Activated CD4-positive, alpha-beta memory T cell treated with anti-CD3 and anti-CD28 coated beads for 36 hours (primary cell): ENCODE measurements at regions not wholly inside any gene's neighbourhood (a gene's known extent, or its start where the extent isn't known, plus 50 kb on each side); places are given as distances from the start of the nearest gene placed in this dataset.

Experiments
- CTCF ChIA-PET: fragments of 350-600 bp; sonication (Branson Sonifier 250); formaldehyde crosslinking; loops from one replicate; lab custom pipeline; 2021; ENCODE audit warnings: antibody characterized with exemption, inconsistent platforms; lab: Charles Lee
- POLR2A ChIA-PET: fragments of 350-600 bp; sonication (Branson Sonifier 250); formaldehyde crosslinking; loops from one replicate; lab custom pipeline; 2021; ENCODE audit warnings: antibody characterized with exemption; lab: Charles Lee
- DNase-seq: peaks from one replicate; pipeline ENCODE4 v3.0.0-alpha.2; 2020
- H3K27ac Mint-ChIP-seq: one replicate; pipeline ENCODE4 v1.8.0; 2021; ENCODE audit warnings: mixed read lengths
- H3K27me3 Mint-ChIP-seq: one replicate; pipeline ENCODE4 v1.8.0; 2021; ENCODE audit warnings: mixed read lengths
- H3K36me3 Mint-ChIP-seq: one replicate; pipeline ENCODE4 v1.8.0; 2021; ENCODE audit warnings: mixed read lengths
- H3K4me1 Mint-ChIP-seq: one replicate; pipeline ENCODE4 v1.8.0; 2021; ENCODE audit warnings: low read depth, mixed read lengths
- H3K4me3 Mint-ChIP-seq: one replicate; pipeline ENCODE4 v1.8.0; 2021; ENCODE audit warnings: mild to moderate bottlenecking, mixed read lengths
- H3K9me3 Mint-ChIP-seq: one replicate; pipeline ENCODE4 v1.8.0; 2021; ENCODE audit warnings: mixed read lengths
- intact Hi-C: fragments of 100-400 bp; cut with micrococcal nuclease; formaldehyde crosslinking; loops from one replicate; pipeline ENCODE4 v1.15.1; 2023

DNA sequence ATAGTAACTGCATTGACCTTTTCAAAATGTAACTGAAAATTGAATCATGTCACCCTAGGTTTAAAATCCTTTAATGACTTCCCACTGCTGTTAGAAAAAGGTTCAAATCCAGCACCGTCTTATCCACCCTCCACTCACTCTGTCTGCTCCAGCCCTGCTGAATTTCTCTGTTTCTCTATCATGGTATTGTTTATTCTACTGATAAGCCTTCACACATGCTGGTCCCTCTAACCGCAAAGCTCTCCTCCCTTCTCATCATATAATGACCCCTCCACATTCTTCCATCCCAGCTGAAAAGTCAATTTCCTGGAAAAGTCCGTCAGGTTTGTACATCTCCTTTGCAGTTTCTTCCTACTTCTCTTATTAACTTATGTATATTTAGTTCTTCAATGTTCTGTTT lies 389.2 kb upstream of the F9 start:
- CTCF ChIA-PET = no interaction called here
- H3K4me3 Mint-ChIP-seq = no peak overlapping the region
- H3K27me3 Mint-ChIP-seq = no peaks in the 10 kb centered on the region
- no peaks in the 10 kb centered on the region for H3K36me3 Mint-ChIP-seq
- POLR2A ChIA-PET = no interaction called here
- H3K4me1 Mint-ChIP-seq = no peaks in the 10 kb centered on the region
- intact Hi-C loops = no loop called here
- H3K27ac Mint-ChIP-seq = no peak overlapping the region
- DNase-seq = no peak
- no peaks in the 10 kb centered on the region for H3K9me3 Mint-ChIP-seq

DNA sequence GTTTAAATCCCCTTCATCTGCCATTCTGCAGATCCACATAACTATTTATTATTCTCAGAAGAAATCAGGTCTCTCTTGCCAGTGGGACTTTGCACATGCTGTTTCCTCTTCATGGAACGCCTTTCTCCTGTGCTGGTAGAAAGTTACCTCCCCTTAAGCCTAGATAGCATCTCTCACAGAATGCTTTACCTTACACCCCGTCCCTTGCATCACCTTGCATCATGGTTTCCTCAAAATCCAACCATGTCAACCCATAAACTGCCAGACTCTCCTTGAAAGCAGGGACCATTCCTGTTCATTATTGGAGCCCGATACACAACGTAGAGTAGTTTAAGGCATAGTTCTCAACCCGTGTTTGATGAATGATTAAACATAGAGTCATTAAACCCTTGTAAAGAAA lies 396.2 kb upstream of the F9 start:
- no peaks in the 10 kb centered on the region for H3K27me3 Mint-ChIP-seq

DNA sequence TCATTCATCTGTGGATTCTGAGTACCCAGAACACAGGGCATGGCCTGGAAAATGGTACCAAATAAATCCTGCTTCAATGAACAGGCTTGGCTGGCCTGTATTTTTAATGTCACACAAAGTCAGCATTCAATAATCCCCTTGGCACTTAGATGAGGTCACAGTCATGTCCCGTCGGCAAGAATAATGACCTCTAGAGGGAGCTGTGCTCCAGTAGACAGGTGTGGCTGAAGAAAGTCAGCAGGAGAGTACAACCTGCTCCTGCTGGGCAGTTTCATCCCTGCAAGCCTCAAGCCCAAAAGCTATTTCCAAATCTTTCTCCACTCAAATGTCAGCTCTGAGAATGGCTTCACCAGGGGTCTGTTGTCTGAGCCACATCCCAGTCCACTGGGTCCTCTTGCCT lies 404.0 kb upstream of the F9 start:
- H3K27ac Mint-ChIP-seq = no peak overlapping the region
- POLR2A ChIA-PET = no interaction called here

More for the DNA sequence above, 396.2 kb upstream of the F9 start:
- intact Hi-C loops = no loop called here
- Mint-ChIP-seq H3K4me3 (no peak overlapping the region), H3K36me3 (no peaks in the 10 kb centered on the region), H3K27ac (no peak overlapping the region), H3K4me1 (no peaks in the 10 kb centered on the region), H3K9me3 (no peaks in the 10 kb centered on the region)
- POLR2A ChIA-PET = no interaction called here
- CTCF ChIA-PET = no interaction called here
- DNase-seq = no peak

DNA sequence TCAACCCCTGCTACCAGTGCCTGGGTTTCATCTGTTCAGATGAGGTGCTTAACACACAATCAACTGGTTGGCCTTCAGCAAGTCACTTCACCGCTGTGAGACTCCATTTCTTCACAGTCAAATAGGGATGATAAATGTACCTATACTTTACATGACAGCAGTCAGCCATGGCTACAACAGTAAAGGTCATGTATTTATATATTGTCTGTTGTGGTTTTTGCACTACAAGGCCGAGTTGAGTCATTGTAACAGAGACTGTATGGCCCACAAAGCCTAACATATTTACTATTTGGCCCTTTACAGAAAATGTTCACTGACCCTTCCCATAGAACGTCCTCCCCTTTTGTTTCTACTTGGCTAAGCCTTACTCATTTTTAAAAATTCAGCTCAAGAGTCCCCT lies 404.6 kb upstream of the F9 start:
- intact Hi-C loops = loop anchor here (10.0 kb wide), 1 partner anchor 429 kb away; no protein-coding TSS in a partner anchor
- H3K27me3 Mint-ChIP-seq = no peaks in the 10 kb centered on the region
- POLR2A ChIA-PET = no interaction called here
- H3K9me3 Mint-ChIP-seq = no peaks in the 10 kb centered on the region
- no peaks in the 10 kb centered on the region for H3K4me1 Mint-ChIP-seq
- DNase-seq = no peak
- no peak overlapping the region for H3K27ac Mint-ChIP-seq
- CTCF ChIA-PET = no interaction called here
- H3K36me3 Mint-ChIP-seq = no peaks in the 10 kb centered on the region
- no peak overlapping the region for H3K4me3 Mint-ChIP-seq

More for the DNA sequence above, 404.0 kb upstream of the F9 start:
- CTCF ChIA-PET = no interaction called here
- DNase-seq = peak; percentile 13
- Mint-ChIP-seq H3K9me3 (no peaks in the 10 kb centered on the region), H3K27me3 (no peaks in the 10 kb centered on the region), H3K4me1 (no peaks in the 10 kb centered on the region), H3K4me3 (no peak overlapping the region), H3K36me3 (no peaks in the 10 kb centered on the region)
- intact Hi-C loops = loop anchor here (10.0 kb wide), 1 partner anchor 428 kb away; no protein-coding TSS in a partner anchor

DNA sequence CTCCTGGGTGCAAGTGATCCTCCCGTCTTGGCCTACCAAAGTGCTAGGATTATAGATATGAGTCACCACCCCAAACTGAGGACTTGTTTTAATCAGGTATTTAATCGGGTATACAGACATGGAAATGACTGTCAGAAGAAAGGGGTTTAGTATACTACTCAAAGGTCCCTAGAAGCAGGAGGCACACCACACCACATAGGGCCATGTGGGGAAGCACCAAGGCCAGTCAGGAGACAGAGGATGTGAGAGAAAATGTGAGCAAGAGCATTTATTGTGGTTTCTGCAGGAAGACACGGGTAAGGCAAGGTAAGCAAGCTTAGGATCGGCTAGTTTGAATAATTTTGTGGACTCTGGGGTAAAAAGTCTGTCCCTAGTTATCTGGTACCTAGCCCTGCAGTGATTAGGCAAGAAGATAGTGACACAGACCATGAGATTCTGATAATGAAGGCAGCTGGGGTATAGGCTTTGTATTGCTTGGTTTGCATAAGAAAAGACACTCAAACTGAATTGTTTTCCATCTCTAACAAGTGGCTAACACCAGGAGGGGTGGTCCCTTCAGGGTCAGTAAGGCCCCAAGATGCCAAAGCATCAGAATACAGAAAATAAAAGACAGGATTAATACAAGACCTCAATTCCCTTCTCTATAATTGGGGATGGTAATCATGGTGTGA lies 408.8 kb upstream of the F9 start:
- POLR2A ChIA-PET = no interaction called here
- no peak for DNase-seq
- CTCF ChIA-PET = no interaction called here
- intact Hi-C loops = loop anchor here (10.0 kb wide), 1 partner anchor 433 kb away; no protein-coding TSS in a partner anchor
- H3K27ac Mint-ChIP-seq = no peak overlapping the region
- no peaks in the 10 kb centered on the region for H3K9me3 Mint-ChIP-seq
- H3K4me3 Mint-ChIP-seq = no peak overlapping the region
- no peaks in the 10 kb centered on the region for H3K36me3 Mint-ChIP-seq
- H3K27me3 Mint-ChIP-seq = no peaks in the 10 kb centered on the region
- H3K4me1 Mint-ChIP-seq = no peaks in the 10 kb centered on the region

DNA sequence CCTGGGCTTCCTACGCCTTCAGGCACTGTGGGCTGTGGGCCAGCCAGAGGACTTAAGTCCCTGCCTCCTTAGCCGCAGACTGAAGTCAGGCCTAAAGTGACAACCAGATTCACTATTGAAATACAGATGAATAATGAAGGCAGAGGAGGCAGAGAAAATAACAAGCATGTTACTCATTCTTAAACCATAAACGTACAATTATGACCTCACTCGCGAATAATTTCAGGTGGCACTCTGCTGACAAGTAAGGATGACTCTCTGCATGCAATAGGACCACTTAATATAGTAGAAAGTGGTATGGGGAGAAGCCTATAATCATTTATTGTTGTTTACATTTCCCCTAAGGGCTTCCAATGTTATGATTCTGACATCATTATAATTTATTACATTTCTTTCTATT lies 409.2 kb upstream of the FGF13 start:
- Mint-ChIP-seq H3K36me3 (no peaks in the 10 kb centered on the region), H3K4me3 (no peak overlapping the region), H3K27me3 (no peaks in the 10 kb centered on the region), H3K4me1 (no peaks in the 10 kb centered on the region), H3K9me3 (no peaks in the 10 kb centered on the region), H3K27ac (no peak overlapping the region)
- POLR2A ChIA-PET = no interaction called here
- CTCF ChIA-PET = no interaction called here
- intact Hi-C loops = loop anchor here (10.0 kb wide), 1 partner anchor 434 kb away; no protein-coding TSS in a partner anchor
- no peak for DNase-seq

DNA sequence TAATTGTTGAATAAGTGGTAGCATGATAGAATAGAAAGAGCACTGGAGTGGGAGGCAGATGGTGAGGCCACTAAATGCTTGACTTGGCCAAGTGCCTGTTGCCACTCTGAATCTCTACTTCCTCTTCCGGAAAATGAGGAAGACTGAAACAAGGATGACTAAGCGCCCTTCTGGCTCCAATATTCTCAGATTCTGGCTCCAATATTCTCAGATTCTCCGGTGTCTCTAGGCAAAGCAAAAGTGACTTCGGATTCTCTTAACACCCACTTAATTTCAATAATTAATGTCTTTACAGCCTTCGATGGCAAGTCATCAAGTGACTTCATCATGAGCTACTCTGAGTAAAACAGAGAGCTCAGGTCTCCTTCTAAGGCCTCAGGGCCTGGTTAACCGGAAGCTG lies 402.2 kb upstream of the FGF13 start:
- no peaks in the 10 kb centered on the region for H3K27me3 Mint-ChIP-seq
- ChIA-PET POLR2A (no interaction called here), CTCF (no interaction called here)
- no peak overlapping the region for H3K27ac Mint-ChIP-seq
- intact Hi-C loops = no loop called here
- H3K9me3 Mint-ChIP-seq = no peaks in the 10 kb centered on the region
- no peak overlapping the region for H3K4me3 Mint-ChIP-seq
- DNase-seq = no peak
- no peaks in the 10 kb centered on the region for H3K36me3 Mint-ChIP-seq
- no peaks in the 10 kb centered on the region for H3K4me1 Mint-ChIP-seq

DNA sequence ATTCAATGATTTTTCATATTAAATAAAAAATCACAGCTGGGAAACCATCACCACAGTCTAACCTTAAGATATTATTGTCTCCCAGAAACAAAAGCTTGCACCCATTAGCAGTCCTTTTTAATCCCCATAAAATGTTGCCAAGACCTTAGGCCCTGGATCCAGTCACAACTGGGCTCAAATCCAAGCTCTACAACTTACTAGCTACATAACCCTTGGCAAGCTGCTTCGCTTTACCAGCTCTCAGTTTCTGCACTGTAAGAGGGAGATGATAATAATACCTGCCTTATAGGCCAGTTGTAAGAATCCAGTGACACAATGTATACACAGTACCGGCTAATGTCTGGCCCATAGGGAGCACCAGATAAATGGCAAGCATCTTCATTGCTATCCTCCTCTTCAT lies 400.9 kb upstream of the FGF13 start:
- ChIA-PET POLR2A (no interaction called here), CTCF (no interaction called here)
- intact Hi-C loops = no loop called here
- no peaks in the 10 kb centered on the region for H3K36me3 Mint-ChIP-seq
- no peak for DNase-seq
- H3K27me3 Mint-ChIP-seq = no peaks in the 10 kb centered on the region
- H3K27ac Mint-ChIP-seq = no peak overlapping the region
- no peaks in the 10 kb centered on the region for H3K4me1 Mint-ChIP-seq
- no peaks in the 10 kb centered on the region for H3K9me3 Mint-ChIP-seq
- H3K4me3 Mint-ChIP-seq = no peak overlapping the region

DNA sequence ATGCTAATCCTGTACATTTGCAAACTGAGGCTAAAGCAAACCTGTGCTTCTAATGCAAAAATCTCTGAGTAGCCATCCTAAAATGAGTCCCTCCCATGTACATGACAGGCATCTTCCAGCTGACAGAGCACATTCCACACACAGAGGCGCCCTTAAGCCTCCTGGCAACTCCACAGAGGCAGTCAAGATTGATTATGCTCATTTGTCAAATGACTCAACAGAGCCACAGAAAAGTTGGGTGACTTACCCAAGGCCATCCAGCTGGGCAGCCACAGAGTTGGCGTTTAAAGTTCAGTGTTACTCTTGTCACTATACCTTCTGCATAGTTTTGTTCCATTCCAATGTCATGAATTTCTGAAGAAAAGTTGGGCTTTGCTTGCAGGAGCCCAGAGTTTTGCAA lies 394.6 kb upstream of the FGF13 start:
- H3K4me1 Mint-ChIP-seq = no peaks in the 10 kb centered on the region
- H3K27me3 Mint-ChIP-seq = no peaks in the 10 kb centered on the region
- intact Hi-C loops = no loop called here
- H3K27ac Mint-ChIP-seq = no peak overlapping the region
- DNase-seq = no peak
- ChIA-PET POLR2A (no interaction called here), CTCF (no interaction called here)
- no peaks in the 10 kb centered on the region for H3K36me3 Mint-ChIP-seq
- no peak overlapping the region for H3K4me3 Mint-ChIP-seq
- no peaks in the 10 kb centered on the region for H3K9me3 Mint-ChIP-seq

DNA sequence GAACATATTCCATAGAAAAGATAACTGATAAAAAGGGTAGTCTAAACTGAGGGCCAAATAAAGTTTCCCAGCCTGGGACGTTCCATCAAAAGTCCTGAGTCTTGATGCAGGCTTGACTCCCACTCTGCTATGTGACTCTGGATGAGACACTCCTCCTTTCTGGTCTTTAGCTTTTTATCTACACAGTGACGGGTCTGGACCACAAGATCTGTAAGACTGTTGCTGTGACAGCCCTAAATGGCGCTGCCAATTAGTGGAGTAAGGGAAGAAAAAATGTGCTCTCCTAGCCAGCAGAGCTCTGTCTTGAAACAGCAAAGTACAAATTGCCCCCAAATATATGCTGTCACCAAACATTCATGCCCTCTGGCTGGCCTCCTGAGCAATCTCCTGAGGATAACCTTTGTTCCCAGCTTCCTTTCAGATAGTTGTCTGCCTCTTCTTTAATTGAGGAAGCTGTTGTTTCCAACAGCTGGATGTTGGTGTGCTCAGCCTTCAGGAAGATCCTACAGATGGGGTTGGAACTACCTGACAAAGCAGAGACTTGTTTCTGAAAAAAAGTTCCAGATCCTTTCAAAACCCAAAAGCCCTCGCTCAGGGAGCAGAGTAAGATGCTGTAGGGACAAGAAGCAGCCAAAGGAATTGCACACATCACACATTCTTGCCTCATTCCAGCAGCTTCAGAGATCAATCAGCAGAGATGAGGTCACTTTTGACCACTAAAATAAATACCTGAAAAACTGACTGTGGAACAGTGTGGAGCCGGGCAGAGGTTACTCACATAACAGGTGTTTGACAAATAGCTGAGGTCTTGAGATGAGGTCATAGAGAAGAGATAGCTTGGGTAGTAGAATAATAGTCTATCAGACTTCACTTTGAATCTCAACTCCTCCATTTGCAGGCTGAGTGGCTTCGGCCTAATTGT lies 383.4 kb upstream of the FGF13 start:
- CTCF ChIA-PET = no interaction called here
- POLR2A ChIA-PET = no interaction called here
- Mint-ChIP-seq H3K4me3 (no peak overlapping the region), H3K9me3 (no peaks in the 10 kb centered on the region), H3K36me3 (no peaks in the 10 kb centered on the region), H3K27ac (no peak overlapping the region), H3K27me3 (no peaks in the 10 kb centered on the region), H3K4me1 (no peaks in the 10 kb centered on the region)
- intact Hi-C loops = no loop called here
- no peak for DNase-seq

DNA sequence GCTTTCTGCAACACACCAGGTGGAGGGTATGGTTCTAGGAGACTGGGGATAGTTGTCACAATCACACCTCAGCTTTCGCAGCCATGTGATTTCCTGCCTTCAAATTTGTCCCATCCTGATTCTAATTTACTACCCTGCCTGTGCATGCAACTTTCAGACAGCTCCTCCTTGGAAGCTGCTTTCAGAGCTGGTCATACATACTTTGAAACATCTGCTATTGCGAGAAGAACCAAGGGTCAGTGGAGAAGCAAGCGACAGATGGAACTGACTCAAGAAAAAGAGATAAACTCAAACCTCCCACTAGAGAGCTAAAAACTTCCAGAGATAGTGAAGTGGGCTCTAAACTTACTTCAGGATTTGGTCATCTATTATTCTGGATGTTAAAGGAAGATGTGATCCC lies 381.7 kb upstream of the FGF13 start:
- intact Hi-C loops = no loop called here
- POLR2A ChIA-PET = no interaction called here
- Mint-ChIP-seq H3K27me3 (no peaks in the 10 kb centered on the region), H3K36me3 (no peaks in the 10 kb centered on the region), H3K4me3 (no peak overlapping the region), H3K27ac (no peak overlapping the region), H3K9me3 (no peaks in the 10 kb centered on the region), H3K4me1 (no peaks in the 10 kb centered on the region)
- CTCF ChIA-PET = no interaction called here
- DNase-seq = no peak

DNA sequence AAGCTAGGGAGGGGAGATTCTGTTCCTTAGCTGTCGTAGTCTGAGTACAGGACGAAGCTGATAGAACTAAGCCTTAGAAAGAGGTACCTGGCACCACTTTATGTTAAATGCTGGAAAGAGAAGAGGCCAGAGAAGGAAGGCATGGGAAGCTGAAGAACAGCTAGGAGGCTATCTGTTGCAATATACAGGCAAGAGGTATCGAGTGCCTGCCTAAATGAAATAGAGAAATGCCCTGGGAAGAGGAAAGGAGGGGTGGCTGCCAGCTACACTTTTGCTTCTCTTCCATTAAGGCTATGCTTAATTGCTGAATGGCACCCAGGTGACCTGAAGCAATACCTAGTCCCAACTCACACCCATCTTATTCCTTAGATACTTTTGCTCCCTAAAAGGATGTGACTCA lies 380.4 kb upstream of the FGF13 start:
- Mint-ChIP-seq H3K27ac (no peak overlapping the region), H3K4me3 (no peak overlapping the region), H3K27me3 (no peaks in the 10 kb centered on the region), H3K9me3 (no peaks in the 10 kb centered on the region), H3K4me1 (no peaks in the 10 kb centered on the region), H3K36me3 (no peaks in the 10 kb centered on the region)
- CTCF ChIA-PET = no interaction called here
- DNase-seq = no peak
- intact Hi-C loops = no loop called here
- POLR2A ChIA-PET = no interaction called here
